Lower lobe of right lung (tissue), 2 donors: ENCODE measurements at regions not wholly inside any gene's neighbourhood (a gene's known extent, or its start where the extent isn't known, plus 50 kb on each side); places are given as distances from the start of the nearest gene placed in this dataset.

ENCODE experiments used
- ATAC-seq, 2 donors: fragments of 200-7000 bp; cut with Tn5 transposase; one replicate each; pipeline ENCODE4 v1.9.1; 2020 to 2022; ENCODE audit warnings: mild to moderate bottlenecking in 2 of 2, moderate library complexity in 2 of 2
- DNase-seq: peaks from one replicate; pipeline ENCODE4 v3.0.0-alpha.2; 2020
- H3K27ac ChIP-seq: fragments of 200-600 bp; one replicate; pipeline ENCODE4 v1.8.0; 2022
- H3K27me3 ChIP-seq: fragments of 200-600 bp; one replicate; pipeline ENCODE4 v1.8.0; 2022; ENCODE audit warnings: low read depth
- H3K36me3 ChIP-seq: fragments of 200-600 bp; one replicate; pipeline ENCODE4 v1.8.0; 2022; ENCODE audit warnings: mild to moderate bottlenecking
- H3K4me1 ChIP-seq: fragments of 200-600 bp; one replicate; pipeline ENCODE4 v1.8.0; 2022
- H3K4me3 ChIP-seq: fragments of 200-600 bp; one replicate; pipeline ENCODE4 v1.8.0; 2022; ENCODE audit warnings: mild to moderate bottlenecking
- H3K9me3 ChIP-seq: fragments of 200-600 bp; one replicate; pipeline ENCODE4 v1.8.0; 2022
- intact Hi-C: fragments of 100-400 bp; cut with DNase I; formaldehyde crosslinking; loops from one replicate; pipeline ENCODE4 v1.11.0; 2022
- TF ChIP-seq, protein P1 (sequence below): fragments of 200-600 bp; IDR thresholded peaks from one replicate; pipeline ENCODE4 v1.8.0; 2022; ENCODE audit warnings: antibody characterized with exemption, mild to moderate bottlenecking
- donor health status: DM: no; HTN: yes; CAD: no; lungs with severe emphysema.

DNA sequence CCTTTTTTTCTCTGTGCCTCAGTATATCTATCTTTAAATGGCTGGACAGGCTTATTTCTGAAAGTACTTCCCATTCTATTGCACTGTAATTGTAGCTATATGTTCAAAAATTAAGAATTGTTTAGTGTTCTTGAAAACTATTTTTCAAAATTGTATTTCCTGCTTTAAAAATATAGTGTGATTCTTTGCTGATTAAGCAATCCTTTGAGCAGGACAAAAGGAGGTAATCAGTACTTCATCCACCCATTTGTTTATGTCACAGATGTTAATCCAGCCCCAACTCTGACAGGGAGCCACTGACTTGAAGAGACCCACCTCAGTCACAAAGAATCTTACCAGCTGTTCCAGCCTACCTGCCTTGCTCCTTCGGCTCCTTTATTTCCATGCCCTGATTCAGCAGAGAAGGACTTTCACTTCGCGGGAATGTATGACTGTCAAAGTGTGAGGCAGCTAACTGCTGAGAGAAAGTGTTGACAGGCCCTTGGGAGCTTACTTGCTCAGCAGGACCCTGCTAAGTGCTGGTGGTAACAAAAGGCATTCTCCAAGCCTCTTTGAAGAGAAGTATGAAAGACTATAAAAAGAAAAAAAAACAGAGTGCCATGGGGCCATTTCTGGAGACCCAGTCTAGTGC is 393.3 kb upstream of the CYRIA start:
- Histone ChIP-seq H3K27me3 (no peaks in the 10 kb centered on the region), H3K9me3 (no peaks in the 10 kb centered on the region), H3K36me3 (no peaks in the 10 kb centered on the region), H3K27ac (no peak overlapping the region), H3K4me1 (no peaks in the 10 kb centered on the region), H3K4me3 (no peak overlapping the region)
- TF ChIP-seq, protein P1, sequence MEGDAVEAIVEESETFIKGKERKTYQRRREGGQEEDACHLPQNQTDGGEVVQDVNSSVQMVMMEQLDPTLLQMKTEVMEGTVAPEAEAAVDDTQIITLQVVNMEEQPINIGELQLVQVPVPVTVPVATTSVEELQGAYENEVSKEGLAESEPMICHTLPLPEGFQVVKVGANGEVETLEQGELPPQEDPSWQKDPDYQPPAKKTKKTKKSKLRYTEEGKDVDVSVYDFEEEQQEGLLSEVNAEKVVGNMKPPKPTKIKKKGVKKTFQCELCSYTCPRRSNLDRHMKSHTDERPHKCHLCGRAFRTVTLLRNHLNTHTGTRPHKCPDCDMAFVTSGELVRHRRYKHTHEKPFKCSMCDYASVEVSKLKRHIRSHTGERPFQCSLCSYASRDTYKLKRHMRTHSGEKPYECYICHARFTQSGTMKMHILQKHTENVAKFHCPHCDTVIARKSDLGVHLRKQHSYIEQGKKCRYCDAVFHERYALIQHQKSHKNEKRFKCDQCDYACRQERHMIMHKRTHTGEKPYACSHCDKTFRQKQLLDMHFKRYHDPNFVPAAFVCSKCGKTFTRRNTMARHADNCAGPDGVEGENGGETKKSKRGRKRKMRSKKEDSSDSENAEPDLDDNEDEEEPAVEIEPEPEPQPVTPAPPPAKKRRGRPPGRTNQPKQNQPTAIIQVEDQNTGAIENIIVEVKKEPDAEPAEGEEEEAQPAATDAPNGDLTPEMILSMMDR = no peak
- no peak for DNase-seq
- ATAC-seq = no peak
- intact Hi-C loops = no loop called here

GRCh38 chr2:17057109-17058017 is 391.7 kb upstream of the CYRIA start:
- H3K36me3 ChIP-seq = no peaks in the 10 kb centered on the region
- no peaks in the 10 kb centered on the region for H3K4me1 ChIP-seq
- H3K4me3 ChIP-seq = no peak overlapping the region
- H3K9me3 ChIP-seq = no peaks in the 10 kb centered on the region
- no peak for DNase-seq
- intact Hi-C loops = no loop called here
- ATAC-seq = no peak
- H3K27ac ChIP-seq = no peak overlapping the region
- no peaks in the 10 kb centered on the region for H3K27me3 ChIP-seq
- TF ChIP-seq, protein P1 = no peak

DNA sequence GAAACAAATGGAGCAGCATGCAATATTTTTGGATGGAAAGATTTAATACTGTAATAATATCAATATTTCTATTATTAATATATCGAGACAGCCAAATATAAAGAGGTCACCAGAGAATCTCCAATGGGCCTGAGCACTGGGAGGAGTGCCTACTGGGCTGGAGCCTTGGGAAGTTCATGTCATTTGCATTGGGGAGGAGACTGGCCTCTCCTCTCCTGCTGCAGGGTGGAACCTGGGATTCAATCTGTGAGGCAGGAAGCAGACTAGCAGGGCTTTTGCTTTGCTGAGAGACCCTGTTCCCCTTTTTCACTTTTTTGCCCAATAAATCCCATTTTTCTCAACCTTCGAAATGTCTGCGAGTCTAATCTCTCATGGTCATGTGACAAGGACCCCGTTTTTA is 390.6 kb upstream of the CYRIA start:
- no peaks in the 10 kb centered on the region for H3K9me3 ChIP-seq
- DNase-seq = no peak
- TF ChIP-seq, protein P1 = no peak

DNA sequence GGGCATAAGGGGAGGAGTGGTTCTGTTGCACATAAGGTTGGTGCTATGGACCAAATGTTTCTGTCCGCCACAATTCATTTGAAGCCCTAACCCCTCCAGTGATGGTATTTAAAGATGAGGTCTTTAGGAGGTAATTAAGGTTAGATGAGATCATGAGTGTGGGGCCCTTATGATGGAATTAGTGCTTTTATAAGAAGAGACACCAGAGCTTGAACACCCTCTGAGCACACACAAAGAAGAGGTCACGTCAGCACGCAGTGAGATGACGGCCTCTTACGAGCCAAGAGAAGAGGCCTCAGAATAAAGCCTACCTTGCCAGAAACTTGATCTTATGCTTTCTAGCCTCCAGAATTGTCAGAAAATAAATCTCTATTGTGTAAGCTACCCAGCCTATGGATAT is 386.4 kb upstream of the CYRIA start:
- H3K27me3 ChIP-seq = no peaks in the 10 kb centered on the region
- DNase-seq (no peak), ATAC-seq (no peak)
- H3K4me3 ChIP-seq = no peak overlapping the region
- H3K9me3 ChIP-seq = no peaks in the 10 kb centered on the region
- H3K4me1 ChIP-seq = no peaks in the 10 kb centered on the region
- no peak overlapping the region for H3K27ac ChIP-seq
- no peaks in the 10 kb centered on the region for H3K36me3 ChIP-seq
- intact Hi-C loops = no loop called here
- TF ChIP-seq, protein P1 = no peak

More for the DNA sequence above, 390.6 kb upstream of the CYRIA start:
- Histone ChIP-seq H3K27me3 (no peaks in the 10 kb centered on the region), H3K27ac (no peak overlapping the region), H3K4me3 (no peak overlapping the region), H3K4me1 (no peaks in the 10 kb centered on the region), H3K36me3 (no peaks in the 10 kb centered on the region)
- ATAC-seq = no peak
- intact Hi-C loops = no loop called here

GRCh38 chr2:17051538-17051937 is 385.9 kb upstream of the CYRIA start:
- TF ChIP-seq, protein P1 = no peak
- Histone ChIP-seq H3K4me3 (no peak overlapping the region), H3K9me3 (no peaks in the 10 kb centered on the region), H3K36me3 (no peaks in the 10 kb centered on the region), H3K27me3 (no peaks in the 10 kb centered on the region), H3K4me1 (no peaks in the 10 kb centered on the region), H3K27ac (no peak overlapping the region)
- ATAC-seq (no peak), DNase-seq (no peak)
- intact Hi-C loops = no loop called here
